HepG2 (cell line): ENCODE measurements at regions not wholly inside any gene's neighbourhood (a gene's known extent, or its start where the extent isn't known, plus 50 kb on each side); places are given as distances from the start of the nearest gene placed in this dataset.
A peak's percentile ranks its signal among the peaks of the same experiment; 100 is the strongest.

Experiments
- ERF ChIP-seq: IDR thresholded peaks from 2 replicates; pipeline ENCODE4 v1.6.1; 2018; ENCODE audit warnings: missing biosample characterization, missing genetic modification reagents
- ETV5 ChIP-seq: IDR thresholded peaks from 2 replicates; pipeline ENCODE4 v1.6.1; 2018; ENCODE audit warnings: missing biosample characterization, missing genetic modification reagents, inconsistent platforms, borderline replicate concordance
- FOXJ3 ChIP-seq: sonication (generic); formaldehyde crosslinking; IDR thresholded peaks from 2 replicates; pipeline ENCODE4 v1.4.0; 2020; ENCODE audit warnings: missing genetic modification reagents, mild to moderate bottlenecking, borderline replicate concordance
- FOXO1 ChIP-seq: sonication (generic); formaldehyde crosslinking; IDR thresholded peaks from 2 replicates; pipeline ENCODE4 v1.4.0; 2020; ENCODE audit warnings: missing genetic modification reagents
- FOXP1 ChIP-seq, 2 experiments: fragments of 450-650 bp in 1 of 2; IDR thresholded peaks; 2 replicates each; pipeline ENCODE4 v1.6.1; 2017 to 2018; ENCODE audit warnings: antibody characterized with exemption in 1 of 2
- GATA4 ChIP-seq: sonication (generic); IDR thresholded peaks from 2 replicates; pipeline ENCODE4 v1.6.1; 2016; ENCODE audit warnings: antibody characterized with exemption, low read depth, borderline replicate concordance
- GATAD1 ChIP-seq: IDR thresholded peaks from 2 replicates; pipeline ENCODE4 v1.6.1; 2016; ENCODE audit warnings: missing genetic modification reagents, missing compliant biosample characterization
- HDAC1 ChIP-seq: sonication (generic); formaldehyde crosslinking; IDR thresholded peaks from 2 replicates; pipeline ENCODE4 v1.5.1; 2020; ENCODE audit warnings: mild to moderate bottlenecking, missing genetic modification reagents
- HMG20A ChIP-seq: IDR thresholded peaks from 2 replicates; pipeline ENCODE4 v1.6.1; 2016; ENCODE audit warnings: borderline replicate concordance
- ISL2 ChIP-seq: sonication (generic); formaldehyde crosslinking; IDR thresholded peaks from 2 replicates; pipeline ENCODE4 v1.5.0; 2020; ENCODE audit warnings: missing genetic modification reagents
- KDM3A ChIP-seq: IDR thresholded peaks from 2 replicates; pipeline ENCODE4 v1.6.1; 2018; ENCODE audit warnings: low read depth, missing compliant biosample characterization
- MED1 ChIP-seq: sonication (generic); formaldehyde crosslinking; IDR thresholded peaks from 2 replicates; pipeline ENCODE4 v1.4.0; 2020; ENCODE audit warnings: missing genetic modification reagents
- SOX5 ChIP-seq: IDR thresholded peaks from 2 replicates; pipeline ENCODE4 v1.6.1; 2016; ENCODE audit warnings: borderline replicate concordance
- TEAD3 ChIP-seq: optimal IDR thresholded peaks from 2 replicates; pipeline ENCODE3; 2016; ENCODE audit warnings: borderline replicate concordance
- ZNF552 ChIP-seq: sonication (generic); formaldehyde crosslinking; IDR thresholded peaks from 2 replicates; pipeline ENCODE4 v1.9.0; 2022; ENCODE audit warnings: missing genetic modification reagents, mild to moderate bottlenecking, borderline replicate concordance
- TF ChIP-seq, protein P1 (sequence below): IDR thresholded peaks from 2 replicates; pipeline ENCODE4 v1.4.0; 2020; ENCODE audit warnings: mild to moderate bottlenecking, missing genetic modification reagents
- TF ChIP-seq, protein P2 (sequence below): sonication (generic); formaldehyde crosslinking; IDR thresholded peaks from 2 replicates; pipeline ENCODE4 v1.4.0; 2020; ENCODE audit warnings: missing genetic modification reagents
- TF ChIP-seq, protein P3 (sequence below): IDR thresholded peaks from 2 replicates; pipeline ENCODE4 v1.6.1; 2016; ENCODE audit warnings: low read depth
- TF ChIP-seq, protein P4 (sequence below): IDR thresholded peaks from 2 replicates; pipeline ENCODE4 v1.6.1; 2016
- TF ChIP-seq, protein P5 (sequence below): sonication (generic); formaldehyde crosslinking; IDR thresholded peaks from 2 replicates; pipeline ENCODE4 v1.5.1; 2020; ENCODE audit warnings: mild to moderate bottlenecking, moderate library complexity, missing genetic modification reagents

DNA sequence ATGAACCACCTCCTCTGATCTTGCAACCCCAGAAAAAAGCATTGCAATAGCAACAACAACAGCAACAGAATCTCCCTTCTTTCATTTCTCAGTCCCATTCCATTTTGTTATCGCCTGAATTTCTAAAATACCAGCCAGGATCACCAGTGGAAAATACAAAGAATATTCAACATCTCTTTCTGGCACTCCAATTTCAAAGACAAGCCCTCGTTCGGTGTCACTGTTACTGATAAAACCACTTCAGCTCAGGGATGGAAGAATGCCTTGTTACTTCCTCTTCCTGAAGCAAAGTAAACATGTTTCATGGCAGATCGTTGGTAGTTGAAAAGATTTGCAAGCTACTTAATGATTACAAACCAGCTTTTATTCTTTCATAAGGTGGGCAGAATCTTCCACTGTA is 94.0 kb upstream of the SPTLC3 start (continued):
- TF ChIP-seq KDM3A (no peak), ISL2 (0 out of 2 replicates have a peak, but pooled peaks have one; percentile 40), GATAD1 (CRISPR knock-in tag) (peak; percentile 24; the same call in 1 of the 2 replicates), MED1 (CRISPR knock-in tag) (peak; percentile 60), FOXO1 (CRISPR knock-in tag) (peak; percentile 73; the same call in 1 of the 2 replicates), TEAD3 (CRISPR knock-in tag) (peak; percentile 74), HDAC1 (CRISPR knock-in tag) (0 out of 2 replicates have a peak, but pooled peaks have one; percentile 22), ETV5 (CRISPR knock-in tag) (peak; percentile 94; the same call in 1 of the 2 replicates), FOXJ3 (CRISPR knock-in tag) (peak; percentile 60; the same call in 1 of the 2 replicates), FOXP1 (IDR thresholded peaks at IDR 0.05) (no peak), FOXP1 (CRISPR knock-in tag; IDR thresholded peaks at IDR 0.05) (peak; percentile 67; the same call in 1 of the 2 replicates), ZNF552 (CRISPR knock-in tag) (no peak), SOX5 (CRISPR knock-in tag) (peak; percentile 88), ERF (CRISPR knock-in tag) (0 out of 2 replicates have a peak, but pooled peaks have one; percentile 47), GATA4 (peak; percentile 46; the same call in 1 of the 2 replicates), HMG20A (CRISPR knock-in tag) (0 out of 2 replicates have a peak, but pooled peaks have one; percentile 7)
- TF ChIP-seq, protein P1, sequence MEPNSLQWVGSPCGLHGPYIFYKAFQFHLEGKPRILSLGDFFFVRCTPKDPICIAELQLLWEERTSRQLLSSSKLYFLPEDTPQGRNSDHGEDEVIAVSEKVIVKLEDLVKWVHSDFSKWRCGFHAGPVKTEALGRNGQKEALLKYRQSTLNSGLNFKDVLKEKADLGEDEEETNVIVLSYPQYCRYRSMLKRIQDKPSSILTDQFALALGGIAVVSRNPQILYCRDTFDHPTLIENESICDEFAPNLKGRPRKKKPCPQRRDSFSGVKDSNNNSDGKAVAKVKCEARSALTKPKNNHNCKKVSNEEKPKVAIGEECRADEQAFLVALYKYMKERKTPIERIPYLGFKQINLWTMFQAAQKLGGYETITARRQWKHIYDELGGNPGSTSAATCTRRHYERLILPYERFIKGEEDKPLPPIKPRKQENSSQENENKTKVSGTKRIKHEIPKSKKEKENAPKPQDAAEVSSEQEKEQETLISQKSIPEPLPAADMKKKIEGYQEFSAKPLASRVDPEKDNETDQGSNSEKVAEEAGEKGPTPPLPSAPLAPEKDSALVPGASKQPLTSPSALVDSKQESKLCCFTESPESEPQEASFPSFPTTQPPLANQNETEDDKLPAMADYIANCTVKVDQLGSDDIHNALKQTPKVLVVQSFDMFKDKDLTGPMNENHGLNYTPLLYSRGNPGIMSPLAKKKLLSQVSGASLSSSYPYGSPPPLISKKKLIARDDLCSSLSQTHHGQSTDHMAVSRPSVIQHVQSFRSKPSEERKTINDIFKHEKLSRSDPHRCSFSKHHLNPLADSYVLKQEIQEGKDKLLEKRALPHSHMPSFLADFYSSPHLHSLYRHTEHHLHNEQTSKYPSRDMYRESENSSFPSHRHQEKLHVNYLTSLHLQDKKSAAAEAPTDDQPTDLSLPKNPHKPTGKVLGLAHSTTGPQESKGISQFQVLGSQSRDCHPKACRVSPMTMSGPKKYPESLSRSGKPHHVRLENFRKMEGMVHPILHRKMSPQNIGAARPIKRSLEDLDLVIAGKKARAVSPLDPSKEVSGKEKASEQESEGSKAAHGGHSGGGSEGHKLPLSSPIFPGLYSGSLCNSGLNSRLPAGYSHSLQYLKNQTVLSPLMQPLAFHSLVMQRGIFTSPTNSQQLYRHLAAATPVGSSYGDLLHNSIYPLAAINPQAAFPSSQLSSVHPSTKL (CRISPR knock-in tag) = peak; percentile 89
- TF ChIP-seq, protein P2, sequence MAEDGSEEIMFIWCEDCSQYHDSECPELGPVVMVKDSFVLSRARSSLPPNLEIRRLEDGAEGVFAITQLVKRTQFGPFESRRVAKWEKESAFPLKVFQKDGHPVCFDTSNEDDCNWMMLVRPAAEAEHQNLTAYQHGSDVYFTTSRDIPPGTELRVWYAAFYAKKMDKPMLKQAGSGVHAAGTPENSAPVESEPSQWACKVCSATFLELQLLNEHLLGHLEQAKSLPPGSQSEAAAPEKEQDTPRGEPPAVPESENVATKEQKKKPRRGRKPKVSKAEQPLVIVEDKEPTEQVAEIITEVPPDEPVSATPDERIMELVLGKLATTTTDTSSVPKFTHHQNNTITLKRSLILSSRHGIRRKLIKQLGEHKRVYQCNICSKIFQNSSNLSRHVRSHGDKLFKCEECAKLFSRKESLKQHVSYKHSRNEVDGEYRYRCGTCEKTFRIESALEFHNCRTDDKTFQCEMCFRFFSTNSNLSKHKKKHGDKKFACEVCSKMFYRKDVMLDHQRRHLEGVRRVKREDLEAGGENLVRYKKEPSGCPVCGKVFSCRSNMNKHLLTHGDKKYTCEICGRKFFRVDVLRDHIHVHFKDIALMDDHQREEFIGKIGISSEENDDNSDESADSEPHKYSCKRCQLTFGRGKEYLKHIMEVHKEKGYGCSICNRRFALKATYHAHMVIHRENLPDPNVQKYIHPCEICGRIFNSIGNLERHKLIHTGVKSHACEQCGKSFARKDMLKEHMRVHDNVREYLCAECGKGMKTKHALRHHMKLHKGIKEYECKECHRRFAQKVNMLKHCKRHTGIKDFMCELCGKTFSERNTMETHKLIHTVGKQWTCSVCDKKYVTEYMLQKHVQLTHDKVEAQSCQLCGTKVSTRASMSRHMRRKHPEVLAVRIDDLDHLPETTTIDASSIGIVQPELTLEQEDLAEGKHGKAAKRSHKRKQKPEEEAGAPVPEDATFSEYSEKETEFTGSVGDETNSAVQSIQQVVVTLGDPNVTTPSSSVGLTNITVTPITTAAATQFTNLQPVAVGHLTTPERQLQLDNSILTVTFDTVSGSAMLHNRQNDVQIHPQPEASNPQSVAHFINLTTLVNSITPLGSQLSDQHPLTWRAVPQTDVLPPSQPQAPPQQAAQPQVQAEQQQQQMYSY (CRISPR knock-in tag) = peak; percentile 74
- TF ChIP-seq, protein P3, sequence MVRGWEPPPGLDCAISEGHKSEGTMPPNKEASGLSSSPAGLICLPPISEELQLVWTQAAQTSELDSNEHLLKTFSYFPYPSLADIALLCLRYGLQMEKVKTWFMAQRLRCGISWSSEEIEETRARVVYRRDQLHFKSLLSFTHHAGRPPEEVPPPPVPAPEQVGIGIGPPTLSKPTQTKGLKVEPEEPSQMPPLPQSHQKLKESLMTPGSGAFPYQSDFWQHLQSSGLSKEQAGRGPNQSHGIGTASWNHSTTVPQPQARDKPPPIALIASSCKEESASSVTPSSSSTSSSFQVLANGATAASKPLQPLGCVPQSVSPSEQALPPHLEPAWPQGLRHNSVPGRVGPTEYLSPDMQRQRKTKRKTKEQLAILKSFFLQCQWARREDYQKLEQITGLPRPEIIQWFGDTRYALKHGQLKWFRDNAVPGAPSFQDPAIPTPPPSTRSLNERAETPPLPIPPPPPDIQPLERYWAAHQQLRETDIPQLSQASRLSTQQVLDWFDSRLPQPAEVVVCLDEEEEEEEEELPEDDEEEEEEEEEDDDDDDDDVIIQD (CRISPR knock-in tag) = peak; percentile 85; the same call in 1 of the 2 replicates
- TF ChIP-seq, protein P4, sequence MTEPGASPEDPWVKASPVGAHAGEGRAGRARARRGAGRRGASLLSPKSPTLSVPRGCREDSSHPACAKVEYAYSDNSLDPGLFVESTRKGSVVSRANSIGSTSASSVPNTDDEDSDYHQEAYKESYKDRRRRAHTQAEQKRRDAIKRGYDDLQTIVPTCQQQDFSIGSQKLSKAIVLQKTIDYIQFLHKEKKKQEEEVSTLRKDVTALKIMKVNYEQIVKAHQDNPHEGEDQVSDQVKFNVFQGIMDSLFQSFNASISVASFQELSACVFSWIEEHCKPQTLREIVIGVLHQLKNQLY (CRISPR knock-in tag) = 0 out of 2 replicates have a peak, but pooled peaks have one; percentile 33
- TF ChIP-seq, protein P5, sequence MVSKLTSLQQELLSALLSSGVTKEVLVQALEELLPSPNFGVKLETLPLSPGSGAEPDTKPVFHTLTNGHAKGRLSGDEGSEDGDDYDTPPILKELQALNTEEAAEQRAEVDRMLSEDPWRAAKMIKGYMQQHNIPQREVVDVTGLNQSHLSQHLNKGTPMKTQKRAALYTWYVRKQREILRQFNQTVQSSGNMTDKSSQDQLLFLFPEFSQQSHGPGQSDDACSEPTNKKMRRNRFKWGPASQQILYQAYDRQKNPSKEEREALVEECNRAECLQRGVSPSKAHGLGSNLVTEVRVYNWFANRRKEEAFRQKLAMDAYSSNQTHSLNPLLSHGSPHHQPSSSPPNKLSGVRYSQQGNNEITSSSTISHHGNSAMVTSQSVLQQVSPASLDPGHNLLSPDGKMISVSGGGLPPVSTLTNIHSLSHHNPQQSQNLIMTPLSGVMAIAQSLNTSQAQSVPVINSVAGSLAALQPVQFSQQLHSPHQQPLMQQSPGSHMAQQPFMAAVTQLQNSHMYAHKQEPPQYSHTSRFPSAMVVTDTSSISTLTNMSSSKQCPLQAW (CRISPR knock-in tag) = 0 out of 2 replicates have a peak, but pooled peaks have one; percentile 18
